ENCODE measurements at regions not wholly inside any gene's neighbourhood (a gene's known extent, or its start where the extent isn't known, plus 50 kb on each side); places are given as distances from the start of the nearest gene placed in this dataset.
"Not testable (repeated sequence)": the region's sequence is repeated elsewhere in the genome, so short reads cannot be mapped to it uniquely, and the experiment has no call there.

DNA sequence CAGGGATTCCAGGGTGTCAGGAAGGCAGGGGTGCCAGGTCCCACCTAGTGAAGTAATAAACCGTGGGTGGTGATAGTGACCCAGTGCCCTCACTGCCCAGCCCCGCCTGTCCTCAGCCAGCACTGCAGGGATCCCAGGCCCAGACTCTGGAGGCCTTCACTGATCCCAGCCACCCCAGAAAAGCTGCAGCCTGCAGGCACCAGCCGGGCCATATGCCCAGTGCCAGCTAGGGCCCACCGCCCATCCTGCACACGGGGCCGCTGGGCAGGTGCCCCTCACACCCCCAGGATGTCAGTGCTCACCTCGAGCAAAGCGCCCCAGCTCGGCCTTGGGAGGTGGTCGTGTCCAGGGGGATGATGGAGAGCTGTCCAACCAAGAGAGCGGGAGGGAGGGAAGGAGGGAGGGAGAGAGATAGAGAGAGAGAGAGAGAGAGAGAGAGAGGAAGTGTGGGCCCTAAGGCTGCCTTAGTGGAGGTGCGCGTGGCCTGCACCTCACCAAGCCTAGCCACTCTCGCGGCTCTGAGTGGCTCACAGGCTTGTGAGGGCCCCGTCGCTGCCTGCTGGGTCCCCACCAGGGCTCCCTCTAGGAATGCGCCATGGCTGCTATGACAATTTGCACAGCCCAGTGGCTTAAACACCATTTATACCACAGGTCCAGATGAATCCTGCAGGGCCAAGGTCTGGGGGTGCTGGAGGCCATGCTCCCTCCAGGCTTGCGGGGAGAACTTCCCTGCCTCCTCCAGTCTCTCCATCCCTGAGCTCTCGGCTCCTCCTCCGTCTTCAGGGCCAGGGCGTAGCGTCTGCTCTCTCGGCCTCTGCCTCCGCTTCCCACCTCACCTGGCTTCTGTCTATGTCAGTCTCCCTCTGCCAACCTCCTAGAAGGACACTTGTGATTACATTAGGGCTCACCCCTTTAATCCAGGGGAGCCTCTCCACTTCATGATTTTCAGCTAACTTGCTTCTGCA is 401.0 kb downstream of the TMEM121 start:
- no peak overlapping the region for H3K27ac ChIP-seq
- H3K4me3 ChIP-seq, result no peak overlapping the region
- H3K27me3 ChIP-seq, result no peaks in the 10 kb centered on the region
- no peaks in the 10 kb centered on the region for H3K36me3 ChIP-seq (replicated peaks in 1 of 2)
- no peak for DNase-seq
- intact Hi-C loops (cut with DNase I), result no loop called here
- no peak for TF ChIP-seq POLR2A (IDR thresholded peaks at IDR 0.05)
- TF ChIP-seq CTCF (IDR thresholded peaks at IDR 0.05), result no peak
- H3K4me1 ChIP-seq (replicated peaks in 1 of 2), result no peaks in the 10 kb centered on the region
- WGBS, 4 donors, result 69 to 84% (median 73%) methylated on average over 22 to 25 of the region's 25 CpGs
- H3K9me3 ChIP-seq (replicated peaks in 1 of 3), result peaks cover 0 to 6% (median 0%) of the 10 kb centered on the region in 3 donors

DNA sequence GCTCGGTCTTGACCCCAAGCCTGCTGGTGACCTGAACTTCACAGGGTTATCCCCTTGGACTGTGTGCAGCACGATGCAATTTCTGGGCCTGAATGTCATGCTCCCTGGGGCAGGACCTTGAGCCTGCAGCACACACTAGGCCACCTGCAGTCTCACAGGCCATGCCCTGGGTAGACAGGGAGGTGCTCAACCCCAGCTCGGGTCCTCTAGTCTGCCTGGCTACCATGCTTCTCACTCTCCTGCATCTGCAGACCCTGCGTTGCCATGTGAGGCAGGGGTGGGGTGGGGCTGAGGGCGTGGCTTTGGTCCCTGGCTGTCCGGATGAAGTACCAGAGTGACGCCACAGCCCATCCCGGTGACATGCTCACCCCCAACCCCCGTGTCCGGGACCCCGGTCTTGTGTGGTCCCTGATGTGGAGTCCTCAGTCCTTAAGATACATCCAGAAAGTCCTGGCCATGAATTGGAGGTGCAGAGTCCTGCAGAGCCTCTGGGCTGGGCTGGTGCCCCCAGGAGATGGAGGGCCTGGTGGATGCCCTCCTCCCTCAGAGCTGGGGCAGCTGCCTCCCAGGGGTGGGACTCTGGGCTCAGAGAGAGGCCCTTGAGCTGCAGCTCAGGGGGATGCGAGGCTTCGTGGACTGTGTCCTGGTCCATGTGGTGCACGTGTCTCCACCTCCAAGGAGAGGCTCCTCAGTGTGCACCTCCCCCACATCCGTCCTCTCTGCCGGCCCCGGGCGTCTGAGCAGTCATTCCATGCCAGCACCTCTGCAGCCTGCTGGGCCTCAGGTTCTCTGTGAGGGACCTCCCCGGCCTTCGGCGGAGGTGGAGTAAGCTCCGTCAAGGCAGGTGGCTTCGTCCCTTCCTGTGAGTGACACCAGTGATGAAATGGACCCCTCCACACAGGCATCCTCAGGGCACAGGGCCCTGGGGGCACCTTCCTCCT is 402.1 kb downstream of the TMEM121 start:
- DNase-seq; H3K4me1 ChIP-seq (replicated peaks in 1 of 2); H3K27me3 ChIP-seq; H3K9me3 ChIP-seq (replicated peaks in 1 of 3); H3K4me3 ChIP-seq; H3K36me3 ChIP-seq (replicated peaks in 1 of 2); H3K27ac ChIP-seq; intact Hi-C loops (cut with DNase I): not testable (repeated sequence)
- 69 to 80% (median 75%) methylated on average over 2 to 23 of the region's 23 CpGs for WGBS, 4 donors

GRCh38 chr14:105929327-105930081 is 403.1 kb downstream of the TMEM121 start:
- no peaks in the 10 kb centered on the region for H3K27me3 ChIP-seq
- H3K4me3 ChIP-seq, result no peak overlapping the region
- WGBS, 4 donors, result 69 to 82% (median 74%) methylated on average over 13 to 14 of the region's 14 CpGs
- H3K9me3 ChIP-seq (replicated peaks in 1 of 3), result no peaks in the 10 kb centered on the region
- H3K27ac ChIP-seq, result no peak overlapping the region
- H3K4me1 ChIP-seq (replicated peaks in 1 of 2), result no peaks in the 10 kb centered on the region
- no peak for DNase-seq
- intact Hi-C loops (cut with DNase I), result no loop called here
- no peak for TF ChIP-seq POLR2A (IDR thresholded peaks at IDR 0.05)
- no peak for TF ChIP-seq CTCF (IDR thresholded peaks at IDR 0.05)
- no peaks in the 10 kb centered on the region for H3K36me3 ChIP-seq (replicated peaks in 1 of 2)

DNA sequence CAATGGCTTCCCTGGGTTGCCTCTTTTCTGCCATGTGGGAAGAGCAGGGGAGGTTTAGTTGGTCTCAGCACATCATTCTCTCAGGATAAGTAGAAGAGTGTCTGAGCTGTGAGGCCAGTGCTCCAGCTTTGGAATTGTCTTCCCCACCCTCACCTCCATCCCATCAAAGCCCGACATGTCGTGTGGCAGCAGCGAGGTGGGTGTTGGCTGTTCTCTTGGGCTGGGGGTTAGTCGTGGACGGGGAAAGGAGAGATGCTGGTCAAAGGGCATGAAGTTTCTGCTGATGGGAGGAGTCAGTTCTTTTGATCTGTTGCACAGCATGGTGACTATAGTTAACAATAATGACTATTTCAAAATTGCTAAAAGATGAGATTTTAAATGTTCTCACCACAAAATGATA is 404.2 kb downstream of the TMEM121 start:
- H3K27ac ChIP-seq, result no peak overlapping the region
- DNase-seq, result peak in 1 of 7 donors; percentile 14
- 74 to 90% (median 75%) methylated on average over 5 of the region's 5 CpGs for WGBS, 4 donors
- no peak for TF ChIP-seq CTCF (IDR thresholded peaks at IDR 0.05)
- H3K9me3 ChIP-seq (replicated peaks in 1 of 3), result no peaks in the 10 kb centered on the region
- H3K4me1 ChIP-seq (replicated peaks in 1 of 2), result no peaks in the 10 kb centered on the region
- no peaks in the 10 kb centered on the region for H3K27me3 ChIP-seq
- no peaks in the 10 kb centered on the region for H3K36me3 ChIP-seq (replicated peaks in 1 of 2)
- no peak overlapping the region for H3K4me3 ChIP-seq
- intact Hi-C loops (cut with DNase I), result no loop called here
